ENCODE measurements at regions not wholly inside any gene's neighbourhood (a gene's known extent, or its start where the extent isn't known, plus 50 kb on each side); places are given as distances from the start of the nearest gene placed in this dataset.
A peak's percentile ranks its signal among the peaks of the same experiment; 100 is the strongest.

- DNase-seq (ENCODE audit: low spot score) (no peak), ATAC-seq (ENCODE audit: low FRiP score) (no peak)
- TF ChIP-seq CTCF (IDR thresholded peaks at IDR 0.05) = no peak
Measured at GRCh38 chr14:49228552-49228951, 357.6 kb downstream of the RPS29 start.

GRCh38 chr14:49221316-49221715, 364.9 kb downstream of the RPS29 start:
- TF ChIP-seq CTCF (IDR thresholded peaks at IDR 0.05) = no peak
- DNase-seq (ENCODE audit: low spot score) (no peak), ATAC-seq (ENCODE audit: low FRiP score) (no peak)

- TF ChIP-seq CTCF (IDR thresholded peaks at IDR 0.05) = no peak
- no peak for DNase-seq (ENCODE audit: low spot score)
- no peak for ATAC-seq (ENCODE audit: low FRiP score)
Measured at GRCh38 chr14:49220492-49220891, 365.7 kb downstream of the RPS29 start.

GRCh38 chr14:49218436-49219092, 367.6 kb downstream of the RPS29 start:
- DNase-seq (ENCODE audit: low spot score) (no peak), ATAC-seq (ENCODE audit: low FRiP score) (peak; percentile 48)
- no peak for TF ChIP-seq CTCF (IDR thresholded peaks at IDR 0.05)

GRCh38 chr14:49212721-49213120, 373.5 kb downstream of the RPS29 start:
- DNase-seq (ENCODE audit: low spot score) = no peak
- no peak for TF ChIP-seq CTCF (IDR thresholded peaks at IDR 0.05)
- no peak for ATAC-seq (ENCODE audit: low FRiP score)

- no peak for TF ChIP-seq CTCF (IDR thresholded peaks at IDR 0.05)
- DNase-seq (ENCODE audit: low spot score) (no peak), ATAC-seq (ENCODE audit: low FRiP score) (no peak)
Measured at GRCh38 chr14:49209416-49209815, 376.8 kb downstream of the RPS29 start.

GRCh38 chr14:49206828-49207227, 379.4 kb downstream of the RPS29 start:
- ATAC-seq (ENCODE audit: low FRiP score) (no peak), DNase-seq (ENCODE audit: low spot score) (no peak)
- TF ChIP-seq CTCF (IDR thresholded peaks at IDR 0.05) = no peak
